ENCODE measurements at regions not wholly inside any gene's neighbourhood (a gene's known extent, or its start where the extent isn't known, plus 50 kb on each side); places are given as distances from the start of the nearest gene placed in this dataset.
A peak's percentile ranks its signal among the peaks of the same experiment; 100 is the strongest.
"Not testable (repeated sequence)": the region's sequence is repeated elsewhere in the genome, so short reads cannot be mapped to it uniquely, and the experiment has no call there.

DNA sequence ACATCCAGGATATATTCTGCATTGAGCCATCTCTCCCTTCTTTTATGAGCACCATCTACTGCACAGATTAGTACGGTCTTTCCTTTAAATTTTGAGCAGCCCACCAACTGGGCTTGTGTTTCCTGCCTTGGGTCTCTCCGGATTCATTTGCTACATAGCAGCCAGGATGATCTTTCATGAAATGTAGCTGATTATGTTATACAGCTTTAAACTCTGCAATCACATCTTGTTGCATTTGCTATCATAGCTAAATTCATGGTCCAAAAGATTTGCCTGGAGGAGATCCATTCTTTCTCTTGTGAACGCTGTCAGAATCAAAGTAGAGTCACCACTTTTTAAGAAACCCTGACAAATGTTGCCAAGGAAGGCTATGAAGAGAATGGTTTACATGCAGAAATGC is 215.1 kb upstream of the LRRTM4 start:
- H4K91ac ChIP-seq (ENCODE audit: low read depth, low read length): no peak overlapping the region
- H3K9ac ChIP-seq (ENCODE audit: low read length): no peak overlapping the region
- no peak overlapping the region for H3K14ac ChIP-seq (ENCODE audit: low read length)
- no peaks in the 10 kb centered on the region for H3K4me1 ChIP-seq (ENCODE audit: control insufficient read depth in 1 of 2, insufficient read depth in 2 of 2, low read length in 2 of 2)
- no peak overlapping the region for H2BK12ac ChIP-seq (ENCODE audit: low read length)
- no peaks in the 10 kb centered on the region for H3K79me1 ChIP-seq (ENCODE audit: low read length)
- H3K4ac ChIP-seq (ENCODE audit: low read depth, low read length): no peak overlapping the region
- no peak overlapping the region for H4K8ac ChIP-seq (ENCODE audit: low read depth, low read length)
- H4K12ac ChIP-seq (ENCODE audit: low read depth, low read length): no peak overlapping the region
- no peak overlapping the region for H2BK120ac ChIP-seq (ENCODE audit: insufficient read depth, low read length, poor library complexity)
- no peak for DNase-seq
- no peak overlapping the region for H2AFZ ChIP-seq (ENCODE audit: insufficient read depth, low read length, poor library complexity)
- no peak overlapping the region for H3K4me3 ChIP-seq (ENCODE audit: low read depth, low read length)
- H3K27me3 ChIP-seq (ENCODE audit: insufficient read depth, low read length): no peaks in the 10 kb centered on the region
- no peak overlapping the region for H2AK5ac ChIP-seq (ENCODE audit: low read length)
- WGBS (ENCODE audit: extremely low coverage, insufficient coverage, insufficient read length): no CpG with 5 or more reads among the region's 3 CpGs
- H3K23ac ChIP-seq (ENCODE audit: low read length): no peak overlapping the region
- H3K36me3 ChIP-seq (ENCODE audit: control insufficient read depth in 1 of 2, insufficient read depth in 2 of 2, low read length in 2 of 2): no peaks in the 10 kb centered on the region
- H3K18ac ChIP-seq (ENCODE audit: low read length): no peak overlapping the region
- peaks cover 4% of the 10 kb centered on the region for H3K9me3 ChIP-seq (ENCODE audit: insufficient read depth, low read depth, low read length)
- H3K27ac ChIP-seq (ENCODE audit: low read depth, low read length): no peak overlapping the region
- H2BK5ac ChIP-seq (ENCODE audit: low read depth, low read length, poor library complexity): no peak overlapping the region
- H3K79me2 ChIP-seq (ENCODE audit: control insufficient read depth, insufficient read depth, low read length, poor library complexity): no peaks in the 10 kb centered on the region
- no peak overlapping the region for H3K4me2 ChIP-seq (ENCODE audit: low read length)

DNA sequence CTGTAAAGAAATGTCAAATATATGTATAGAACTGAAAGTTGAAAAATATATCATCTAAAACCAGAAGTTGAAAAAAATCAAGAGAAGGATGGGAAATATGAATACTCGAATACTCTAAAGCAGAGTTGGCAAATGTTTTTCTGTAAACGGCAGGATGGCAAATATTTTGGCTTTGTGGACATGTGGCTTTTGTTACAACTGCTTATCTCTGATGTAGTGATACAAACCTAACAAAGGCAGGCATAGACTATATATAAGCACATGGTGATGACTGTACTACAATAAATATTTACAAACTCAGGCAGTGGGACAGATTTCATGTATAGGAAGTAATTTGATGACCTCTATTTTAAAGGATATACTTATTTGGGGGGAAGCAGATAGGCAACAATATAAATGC is 224.6 kb upstream of the LRRTM4 start:
- Histone ChIP-seq H3K4me1 (ENCODE audit: control insufficient read depth in 1 of 2, insufficient read depth in 2 of 2, low read length in 2 of 2) (no peaks in the 10 kb centered on the region), H4K8ac (ENCODE audit: low read depth, low read length) (no peak overlapping the region), H2BK120ac (ENCODE audit: insufficient read depth, low read length, poor library complexity) (no peak overlapping the region), H2AFZ (ENCODE audit: insufficient read depth, low read length, poor library complexity) (no peak overlapping the region), H3K27me3 (ENCODE audit: insufficient read depth, low read length) (no peaks in the 10 kb centered on the region), H3K36me3 (ENCODE audit: control insufficient read depth in 1 of 2, insufficient read depth in 2 of 2, low read length in 2 of 2) (no peaks in the 10 kb centered on the region), H3K9me3 (ENCODE audit: insufficient read depth, low read depth, low read length) (no peaks in the 10 kb centered on the region), H4K12ac (ENCODE audit: low read depth, low read length) (no peak overlapping the region), H2BK5ac (ENCODE audit: low read depth, low read length, poor library complexity) (no peak overlapping the region), H3K4me2 (ENCODE audit: low read length) (no peak overlapping the region), H3K27ac (ENCODE audit: low read depth, low read length) (no peak overlapping the region), H3K79me2 (ENCODE audit: control insufficient read depth, insufficient read depth, low read length, poor library complexity) (no peaks in the 10 kb centered on the region), H3K4me3 (ENCODE audit: low read depth, low read length) (no peak overlapping the region), H3K23ac (ENCODE audit: low read length) (no peak overlapping the region), H2BK12ac (ENCODE audit: low read length) (no peak overlapping the region), H3K18ac (ENCODE audit: low read length) (no peak overlapping the region), H2AK5ac (ENCODE audit: low read length) (no peak overlapping the region), H4K91ac (ENCODE audit: low read depth, low read length) (no peak overlapping the region), H3K14ac (ENCODE audit: low read length) (no peak overlapping the region), H3K79me1 (ENCODE audit: low read length) (no peaks in the 10 kb centered on the region), H3K9ac (ENCODE audit: low read length) (no peak overlapping the region), H3K4ac (ENCODE audit: low read depth, low read length) (no peak overlapping the region)
- DNase-seq: no peak
- whole genome bisulfite sequencing (ENCODE audit: extremely low coverage, insufficient coverage, insufficient read length): no CpG with 5 or more reads among the region's 2 CpGs

DNA sequence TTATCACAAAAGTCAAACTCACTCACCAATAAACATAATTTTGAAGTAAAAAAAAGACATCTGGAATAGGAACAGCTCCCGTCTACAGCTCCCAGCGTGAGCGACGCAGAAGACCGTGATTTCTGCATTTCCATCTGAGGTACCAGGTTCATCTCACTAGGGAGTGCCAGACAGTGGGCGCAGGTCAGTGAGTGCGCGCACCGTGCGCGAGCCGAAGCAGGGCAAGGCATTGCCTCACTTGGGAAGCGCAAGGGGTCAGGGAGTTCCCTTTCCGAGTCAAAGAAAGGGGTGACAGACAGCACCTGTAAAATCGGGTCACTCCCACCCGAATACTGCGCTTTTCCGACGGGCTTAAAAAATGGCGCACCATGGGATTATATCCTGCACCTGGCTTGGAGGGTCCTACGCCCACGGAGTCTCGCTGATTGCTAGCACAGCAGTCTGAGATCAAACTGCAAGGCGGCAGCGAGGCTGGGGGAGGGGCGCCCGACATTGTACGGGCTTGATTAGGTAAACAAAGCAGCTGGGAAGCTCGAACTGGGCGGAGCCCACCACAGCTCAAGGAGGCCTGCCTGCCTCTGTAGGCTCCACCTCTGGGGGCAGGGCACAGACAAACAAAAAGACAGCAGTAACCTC is 231.7 kb upstream of the LRRTM4 start:
- Histone ChIP-seq H3K4me2 (ENCODE audit: low read length) (peak overlapping the region; percentile 53), H3K4me3 (ENCODE audit: low read depth, low read length) (peak overlapping the region; percentile 68), H2AFZ (ENCODE audit: insufficient read depth, low read length, poor library complexity) (peak overlapping the region; percentile 35)
- not testable (repeated sequence) for H3K36me3 ChIP-seq (ENCODE audit: control insufficient read depth in 1 of 2, insufficient read depth in 2 of 2, low read length in 2 of 2); H3K9me3 ChIP-seq (ENCODE audit: insufficient read depth, low read depth, low read length); H3K9ac ChIP-seq (ENCODE audit: low read length); H4K12ac ChIP-seq (ENCODE audit: low read depth, low read length); H3K27me3 ChIP-seq (ENCODE audit: insufficient read depth, low read length); H3K23ac ChIP-seq (ENCODE audit: low read length); H2BK120ac ChIP-seq (ENCODE audit: insufficient read depth, low read length, poor library complexity); H2BK12ac ChIP-seq (ENCODE audit: low read length); H2BK5ac ChIP-seq (ENCODE audit: low read depth, low read length, poor library complexity); H2AK5ac ChIP-seq (ENCODE audit: low read length); H4K8ac ChIP-seq (ENCODE audit: low read depth, low read length); H4K91ac ChIP-seq (ENCODE audit: low read depth, low read length); H3K18ac ChIP-seq (ENCODE audit: low read length); DNase-seq; H3K79me2 ChIP-seq (ENCODE audit: control insufficient read depth, insufficient read depth, low read length, poor library complexity); H3K79me1 ChIP-seq (ENCODE audit: low read length); H3K4me1 ChIP-seq (ENCODE audit: control insufficient read depth in 1 of 2, insufficient read depth in 2 of 2, low read length in 2 of 2); H3K4ac ChIP-seq (ENCODE audit: low read depth, low read length); H3K27ac ChIP-seq (ENCODE audit: low read depth, low read length); H3K14ac ChIP-seq (ENCODE audit: low read length)
- WGBS (ENCODE audit: extremely low coverage, insufficient coverage, insufficient read length): no CpG with 5 or more reads among the region's 30 CpGs

DNA sequence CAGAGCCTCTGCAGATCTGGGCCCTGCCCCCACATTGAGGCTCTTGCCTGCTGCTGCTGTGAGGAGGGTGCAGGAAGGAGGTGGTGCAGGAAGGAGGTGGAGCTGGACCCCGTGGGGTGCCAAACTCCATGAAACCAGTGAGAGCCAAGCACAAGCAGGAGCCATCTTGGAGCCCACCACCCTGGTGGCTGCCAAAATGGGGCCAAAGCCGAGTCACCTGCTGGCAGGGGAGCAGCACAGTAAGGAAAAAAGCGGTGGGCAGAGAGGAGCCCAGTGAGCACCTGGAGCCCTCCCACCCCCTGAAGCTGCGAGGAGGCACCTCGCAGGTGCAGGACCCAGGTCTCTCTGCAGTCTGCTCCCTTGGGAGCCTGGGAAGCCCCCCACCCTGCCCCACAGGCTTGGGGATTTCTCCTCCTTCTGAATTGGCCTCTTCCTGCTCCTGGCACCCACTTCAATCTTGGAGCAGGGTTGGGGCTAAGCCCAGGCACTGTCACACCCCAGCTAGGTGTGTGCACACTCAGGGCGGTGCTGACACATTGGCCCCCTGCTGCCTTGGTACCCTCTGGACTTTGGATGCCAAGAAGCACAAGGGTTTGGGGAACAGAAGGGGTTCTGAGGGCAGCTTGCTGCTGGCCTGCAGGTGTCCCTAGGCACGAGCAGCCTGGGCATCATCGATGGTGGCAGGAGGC is 245.4 kb upstream of the LRRTM4 start:
- Histone ChIP-seq H3K36me3 (ENCODE audit: control insufficient read depth in 1 of 2, insufficient read depth in 2 of 2, low read length in 2 of 2) (no peaks in the 10 kb centered on the region), H2AK5ac (ENCODE audit: low read length) (no peak overlapping the region), H2BK5ac (ENCODE audit: low read depth, low read length, poor library complexity) (no peak overlapping the region), H3K9ac (ENCODE audit: low read length) (no peak overlapping the region), H3K9me3 (ENCODE audit: insufficient read depth, low read depth, low read length) (peaks cover 4% of the 10 kb centered on the region), H3K4me1 (ENCODE audit: control insufficient read depth in 1 of 2, insufficient read depth in 2 of 2, low read length in 2 of 2) (no peaks in the 10 kb centered on the region), H3K4ac (ENCODE audit: low read depth, low read length) (no peak overlapping the region), H4K91ac (ENCODE audit: low read depth, low read length) (no peak overlapping the region), H2BK12ac (ENCODE audit: low read length) (no peak overlapping the region), H4K8ac (ENCODE audit: low read depth, low read length) (no peak overlapping the region), H3K27me3 (ENCODE audit: insufficient read depth, low read length) (no peaks in the 10 kb centered on the region), H3K23ac (ENCODE audit: low read length) (no peak overlapping the region), H2BK120ac (ENCODE audit: insufficient read depth, low read length, poor library complexity) (no peak overlapping the region), H3K27ac (ENCODE audit: low read depth, low read length) (no peak overlapping the region), H3K4me2 (ENCODE audit: low read length) (no peak overlapping the region), H3K79me1 (ENCODE audit: low read length) (no peaks in the 10 kb centered on the region), H3K18ac (ENCODE audit: low read length) (no peak overlapping the region), H3K4me3 (ENCODE audit: low read depth, low read length) (no peak overlapping the region), H2AFZ (ENCODE audit: insufficient read depth, low read length, poor library complexity) (no peak overlapping the region), H4K12ac (ENCODE audit: low read depth, low read length) (peak overlapping the region; percentile 43), H3K79me2 (ENCODE audit: control insufficient read depth, insufficient read depth, low read length, poor library complexity) (no peaks in the 10 kb centered on the region), H3K14ac (ENCODE audit: low read length) (no peak overlapping the region)
- DNase-seq: no peak
- WGBS (ENCODE audit: extremely low coverage, insufficient coverage, insufficient read length): no CpG with 5 or more reads among the region's 8 CpGs

Measured in trophoblast cell (in vitro differentiated cells and primary cell).